Left hindlimb (tissue), 1 donor: ENCODE measurements at regions not wholly inside any gene's neighbourhood (a gene's known extent, or its start where the extent isn't known, plus 50 kb on each side); places are given as distances from the start of the nearest gene placed in this dataset.

Source experiments
- DNase-seq: peaks from one replicate; pipeline ENCODE4 v3.0.0-alpha.2; 2018

DNA sequence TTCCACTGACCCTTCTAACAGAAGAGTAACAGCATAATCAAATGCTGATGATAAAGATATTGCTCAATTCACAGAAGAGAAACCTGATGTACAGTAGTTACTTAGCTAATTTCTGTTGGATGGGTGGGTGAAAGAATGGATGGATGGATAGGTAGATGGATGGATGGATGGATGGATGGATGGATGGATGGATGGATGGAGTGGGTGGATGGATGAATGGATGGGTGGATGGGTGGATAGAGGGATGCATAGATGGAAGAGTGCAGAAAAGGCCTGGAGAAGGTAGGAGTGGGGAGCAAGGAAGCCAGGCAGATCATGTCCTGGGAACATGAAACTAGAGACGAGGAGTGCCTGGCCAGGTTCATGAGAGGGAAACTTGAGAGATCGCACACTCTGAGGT lies 520.9 kb downstream of the BCL11B start:
- no peak for DNase-seq

GRCh38 chr14:98752660-98753059 lies 519.3 kb downstream of the BCL11B start:
- no peak for DNase-seq

DNA sequence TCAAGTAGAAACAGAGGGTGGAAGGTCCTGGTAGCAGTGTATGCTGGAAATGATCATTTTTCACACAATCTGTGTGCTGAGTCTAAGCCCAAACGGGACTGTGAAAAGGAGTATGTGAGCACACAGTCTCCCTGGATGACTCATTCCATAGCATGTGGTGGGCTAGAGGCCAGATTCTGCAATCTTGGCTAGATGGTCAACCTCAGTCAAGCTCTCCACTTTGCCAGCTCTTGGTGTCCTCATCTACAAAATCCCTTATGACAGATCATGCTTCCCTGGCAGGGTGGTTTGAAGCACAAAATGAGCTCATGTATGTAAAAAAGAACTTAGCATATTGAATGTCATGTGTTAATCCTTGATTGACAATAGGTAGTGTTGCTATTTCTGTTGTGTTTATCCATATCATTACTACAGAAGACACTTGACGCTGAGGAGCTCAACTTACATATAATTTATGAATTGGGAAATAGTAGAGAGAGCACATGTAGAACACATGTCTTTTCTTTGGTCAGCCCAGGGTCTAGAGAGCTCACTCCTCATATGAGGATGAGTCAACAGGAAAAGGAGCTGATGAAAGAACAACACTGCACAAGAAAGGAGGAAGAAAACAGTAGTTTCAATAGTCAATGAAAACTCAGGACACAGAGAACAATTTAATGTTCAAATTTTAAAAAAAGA lies 517.5 kb downstream of the BCL11B start:
- peak; percentile 41 for DNase-seq

DNA sequence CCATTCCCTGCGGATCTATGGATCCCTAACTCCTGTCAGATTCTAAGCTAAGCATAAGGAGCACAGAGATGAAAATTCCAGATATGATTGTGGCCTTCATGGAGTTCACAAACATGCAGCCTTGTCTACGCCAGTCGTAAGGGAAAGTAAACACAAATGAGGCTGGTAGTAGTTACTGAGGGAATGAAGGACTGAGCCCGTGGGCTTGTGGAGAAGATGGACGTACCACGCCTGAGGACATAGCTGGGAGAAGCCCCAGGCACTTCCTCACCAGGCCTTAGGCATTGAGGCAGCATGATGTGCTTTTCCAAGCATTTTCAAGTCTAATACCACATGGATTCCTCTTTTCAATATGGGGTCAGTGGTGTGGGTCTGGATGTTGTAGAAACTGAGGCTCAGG lies 515.2 kb downstream of the BCL11B start:
- DNase-seq: no peak

DNA sequence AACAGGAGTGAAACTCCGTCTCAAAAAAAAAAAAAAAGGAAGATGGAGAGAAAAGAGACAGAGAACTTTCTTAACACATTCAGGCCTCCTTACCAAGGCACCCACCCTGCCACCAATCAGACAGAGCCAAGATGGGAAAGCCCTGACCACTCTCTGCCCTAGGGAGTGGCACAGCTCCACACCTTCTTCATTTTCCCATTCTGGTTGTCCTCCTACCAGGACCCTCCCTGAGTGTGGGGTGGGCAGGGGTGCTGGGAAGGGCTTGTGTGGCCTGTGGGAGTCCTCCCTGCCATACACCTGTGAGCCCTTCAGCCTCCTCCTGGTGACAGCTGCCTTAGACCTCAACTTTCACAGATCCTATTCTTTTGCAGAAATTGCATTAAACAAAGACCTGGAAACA lies 513.6 kb downstream of the BCL11B start:
- no peak for DNase-seq

- DNase-seq: no peak
Measured at GRCh38 chr14:98761993-98762392, 510.0 kb downstream of the BCL11B start.

DNA sequence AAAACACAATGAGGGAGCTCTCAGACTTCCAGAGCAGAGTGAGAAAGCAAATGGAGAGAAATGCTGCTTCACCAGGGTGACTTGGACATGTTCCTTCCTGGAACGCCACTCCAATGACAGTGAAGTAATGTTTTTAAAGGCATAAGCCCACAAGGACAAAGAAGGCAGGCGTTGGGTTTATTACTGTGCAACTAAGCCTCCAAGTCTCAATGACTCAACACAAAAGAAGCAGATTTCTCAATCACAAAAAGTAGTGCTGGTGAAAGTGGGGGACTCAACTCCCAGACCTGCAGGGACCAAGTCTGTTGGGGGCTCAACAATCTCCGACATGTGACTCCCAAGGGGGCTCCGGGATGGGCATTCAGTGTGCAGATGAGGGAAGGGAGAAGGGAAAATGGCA lies 505.2 kb downstream of the BCL11B start:
- DNase-seq: no peak

DNA sequence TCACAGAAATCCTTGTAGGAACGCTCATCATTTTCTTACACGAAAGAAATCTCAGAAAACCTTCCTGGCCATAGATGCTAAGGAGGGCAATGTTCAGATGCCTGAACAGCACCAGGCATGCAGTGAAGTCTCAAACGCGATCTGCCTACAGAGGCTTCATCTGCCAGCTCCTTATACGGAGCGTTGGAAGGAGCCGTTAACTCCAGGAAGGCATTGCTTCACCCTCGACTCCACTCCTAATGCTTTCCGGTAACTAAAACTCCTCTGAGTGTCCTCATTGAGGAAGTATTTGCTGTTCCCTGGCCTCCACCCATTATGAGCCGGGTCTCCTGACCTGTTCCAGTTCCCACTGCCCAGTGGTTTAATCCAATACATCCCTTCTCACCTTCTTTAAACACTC lies 502.7 kb downstream of the BCL11B start:
- no peak for DNase-seq

- DNase-seq: no peak
Measured at GRCh38 chr14:98770151-98770550, 501.8 kb downstream of the BCL11B start.

GRCh38 chr14:98773814-98774213 lies 498.2 kb downstream of the BCL11B start:
- no peak for DNase-seq

GRCh38 chr14:98775892-98776291 lies 496.1 kb downstream of the BCL11B start:
- no peak for DNase-seq

DNA sequence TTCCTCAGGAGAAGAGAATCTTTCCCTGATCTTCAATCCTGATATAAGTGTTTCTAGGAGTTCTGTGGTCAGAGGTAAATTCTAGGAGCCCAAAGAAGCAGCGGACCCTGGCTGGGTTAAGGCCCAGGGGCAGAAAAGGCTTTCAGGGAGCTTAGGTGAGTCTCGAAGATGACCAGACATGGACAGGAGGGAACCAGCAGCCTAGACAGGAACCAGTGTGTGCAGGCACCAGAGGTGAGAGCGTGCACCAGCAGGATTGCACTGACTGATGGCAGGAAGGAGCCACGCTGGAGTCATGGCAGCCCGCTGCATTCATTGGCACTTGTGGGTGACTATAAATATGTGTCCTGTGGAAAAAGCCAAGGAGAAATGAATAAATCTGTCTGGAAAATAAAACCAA lies 489.9 kb downstream of the BCL11B start:
- DNase-seq: no peak

DNA sequence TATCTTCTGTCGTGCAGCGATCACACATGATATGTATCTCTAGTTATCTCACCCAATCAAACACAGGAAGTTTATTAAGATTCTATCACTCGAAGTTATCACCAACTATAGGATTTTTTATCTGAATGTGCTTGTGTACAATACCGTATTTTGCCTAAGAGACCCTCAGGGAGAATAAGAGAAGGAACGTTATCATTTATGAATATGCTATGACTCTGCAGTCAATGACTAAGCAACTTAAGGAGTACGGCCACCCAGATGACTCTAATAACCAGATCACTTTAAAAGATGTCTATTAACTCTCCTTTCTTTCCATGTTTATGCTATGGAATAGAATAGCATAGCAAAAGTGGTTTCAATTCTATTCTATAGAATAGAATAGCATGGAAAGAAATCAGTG lies 486.4 kb downstream of the BCL11B start:
- DNase-seq: no peak

DNA sequence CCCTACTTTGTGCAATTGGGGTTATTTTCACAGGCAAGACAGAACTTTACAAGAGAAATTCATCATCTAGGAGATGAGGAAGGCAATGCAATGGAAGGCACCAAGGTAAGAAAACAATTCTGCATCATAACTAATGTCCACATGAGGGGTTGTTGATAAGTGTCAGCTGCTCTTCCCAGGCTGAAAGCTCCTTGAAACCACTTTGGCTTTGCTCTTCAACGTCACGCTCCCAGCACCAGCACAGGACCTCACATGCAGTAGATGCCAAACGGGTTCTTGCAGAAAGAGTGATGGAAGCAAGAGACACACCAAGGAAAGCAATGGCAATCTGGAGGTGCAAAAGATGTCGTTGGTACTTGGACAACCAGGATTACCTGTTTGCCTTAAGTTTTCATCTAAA lies 485.5 kb downstream of the BCL11B start:
- no peak for DNase-seq

DNA sequence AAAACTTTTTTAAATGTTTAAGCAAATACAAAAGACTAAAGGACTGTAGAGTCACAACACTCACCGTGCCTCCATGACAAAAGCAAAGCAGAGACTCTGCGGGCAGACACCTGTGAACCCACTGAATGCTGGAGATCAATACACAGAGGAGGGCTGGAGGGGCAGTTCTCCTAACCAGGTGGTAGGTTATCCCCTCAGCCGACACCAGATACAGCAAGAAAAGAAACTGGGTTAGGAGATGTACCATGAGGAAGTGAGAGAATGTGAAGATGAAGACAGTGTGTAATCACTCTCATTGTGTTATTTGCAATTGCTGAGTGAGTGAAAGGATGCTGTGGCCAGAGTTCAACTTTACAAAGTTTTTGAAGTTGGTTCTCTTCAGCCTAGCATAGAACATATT lies 480.3 kb downstream of the BCL11B start:
- no peak for DNase-seq

DNA sequence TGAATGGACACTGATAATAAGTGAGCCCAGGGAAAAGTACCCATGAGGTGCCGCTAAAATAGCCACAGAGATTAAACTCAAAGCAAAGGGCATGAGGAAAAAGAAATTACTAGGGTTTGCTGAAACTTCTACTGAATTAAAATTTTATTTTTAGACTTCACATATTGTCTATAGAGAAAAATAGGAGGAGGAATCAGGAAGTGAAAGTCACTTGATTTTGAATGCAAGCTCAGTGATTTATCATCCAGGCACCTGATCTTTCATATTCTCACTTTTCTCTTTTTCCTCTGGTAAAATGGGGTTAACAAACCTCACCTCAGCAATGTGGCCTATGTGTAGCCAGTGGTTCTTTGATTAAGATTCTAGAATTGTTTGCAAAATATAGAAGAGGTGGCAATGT lies 479.8 kb downstream of the BCL11B start:
- DNase-seq: no peak

- DNase-seq: no peak
Measured at GRCh38 chr14:98798099-98798498, 473.9 kb downstream of the BCL11B start.

- no peak for DNase-seq
Measured at GRCh38 chr14:98799891-98800290, 472.1 kb downstream of the BCL11B start.

DNA sequence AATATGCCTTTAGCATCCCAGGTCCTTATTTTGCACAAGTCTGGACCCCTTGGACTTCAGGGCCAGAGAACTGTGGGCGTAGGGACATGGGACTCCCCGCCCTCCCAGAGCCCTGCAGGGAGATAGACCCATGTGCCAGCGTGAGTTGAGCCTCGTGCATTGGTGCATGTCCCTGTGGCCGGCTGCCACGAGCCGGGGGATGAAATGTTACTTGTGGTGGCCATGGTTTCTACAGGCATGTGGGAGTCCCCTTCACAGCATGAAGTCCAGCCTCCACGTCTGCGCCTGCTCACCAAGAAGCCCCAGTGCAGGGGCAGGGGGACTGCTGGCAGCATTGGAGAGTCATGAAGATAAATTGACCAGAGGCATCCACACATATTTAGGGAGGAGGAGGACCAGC lies 470.0 kb downstream of the BCL11B start:
- DNase-seq: no peak

GRCh38 chr14:98803196-98803595 lies 468.8 kb downstream of the BCL11B start:
- DNase-seq: no peak

GRCh38 chr14:98808494-98809407 lies 463.2 kb downstream of the BCL11B start:
- DNase-seq: no peak

- DNase-seq: no peak
Measured at GRCh38 chr14:98816195-98816594, 455.8 kb downstream of the BCL11B start.

DNA sequence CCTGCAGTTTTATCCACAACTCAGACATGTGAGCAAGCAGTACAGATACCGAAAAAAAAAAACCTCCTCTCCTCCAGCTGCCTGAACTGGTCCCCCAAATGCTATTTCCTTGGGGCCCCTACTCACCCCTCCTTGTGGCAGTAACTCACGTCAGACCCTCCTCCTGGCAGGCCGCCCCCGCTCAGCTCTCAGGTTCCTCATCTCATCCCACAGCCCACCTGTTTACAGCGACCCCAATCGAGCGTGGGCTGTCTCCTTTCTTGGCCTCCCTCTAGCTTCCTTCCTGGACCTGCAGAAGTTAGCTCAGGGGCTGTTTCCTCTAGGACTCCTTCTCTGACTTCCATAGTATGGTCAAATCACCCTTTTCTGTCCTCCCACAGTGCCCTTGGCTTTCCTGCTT lies 455.3 kb downstream of the BCL11B start:
- no peak for DNase-seq

- no peak for DNase-seq
Measured at GRCh38 chr14:98819132-98819866, 452.7 kb downstream of the BCL11B start.
